HepG2 (cell line): ENCODE measurements at regions not wholly inside any gene's neighbourhood (a gene's known extent, or its start where the extent isn't known, plus 50 kb on each side); places are given as distances from the start of the nearest gene placed in this dataset.
A peak's percentile ranks its signal among the peaks of the same experiment; 100 is the strongest.

ENCODE experiments used
- ATAC-seq: fragments of 200-7000 bp; cut with Tn5 transposase; 3 replicates; pipeline ENCODE4 v1.9.1; 2020; ENCODE audit warnings: mild to moderate bottlenecking, moderate library complexity
- BruUV-seq: library from RNA; stranded (reverse); fragments of 400-500 nt; replicated peaks from 2 replicates; lab custom pipeline; 2021; lab: Mats Ljungman, UMichigan
- CTCF ChIA-PET: fragments of 300-600 bp; formaldehyde crosslinking; extraction: SDS; loops from one replicate; lab custom pipeline; 2021; ENCODE audit warnings: low total read pairs, inconsistent platforms, low intra/inter-chr PET ratio; lab: Yijun Ruan, JAX
- POLR2A ChIA-PET: fragments of 350-600 bp; sonication (Branson Sonifier 250); formaldehyde crosslinking; loops from one replicate; lab custom pipeline; 2020; ENCODE audit warnings: antibody characterized with exemption, inconsistent platforms; lab: Yijun Ruan, JAX
- DNase-seq: peaks from one replicate; pipeline ENCODE4 v3.0.0-alpha.2; 2015; ENCODE audit warnings: low spot score
- FAIRE-seq: peaks from 3 replicates; lab custom pipeline; 2011; peaks lifted over from hg19 to GRCh38; lab: Jason Lieb, UNC
- H2AFZ ChIP-seq: one replicate; pipeline ENCODE4 v1.6.1; 2011; ENCODE audit warnings: low read length, inconsistent platforms
- H3K27ac ChIP-seq: fragments of 300-600 bp; 3 replicates; pipeline ENCODE4 v1.8.0; 2011; ENCODE audit warnings: mixed run types, mild to moderate bottlenecking, mixed read lengths, low read length, inconsistent platforms; ENCODE audit not compliant: insufficient read depth; ENCODE audit errors: extremely low read length
- H3K27me3 ChIP-seq, 2 experiments: fragments of 200-600 bp in 1 of 2; 2 replicates in 1 of 2; 3 replicates in 1 of 2; pipeline versions ENCODE4 v1.6.0 to v1.8.0; 2011; ENCODE audit warnings: low read length in 2 of 2, mild to moderate bottlenecking in 2 of 2, moderate library complexity in 2 of 2, inconsistent platforms in 1 of 2; ENCODE audit not compliant: insufficient read depth in 2 of 2, control insufficient read depth in 1 of 2
- H3K36me3 ChIP-seq, 2 experiments: fragments of 200-600 bp in 1 of 2; replicated peaks in 1 of 2; 2 replicates in 1 of 2; 3 replicates in 1 of 2; pipeline versions ENCODE4 v1.5.1 to v1.8.0; 2011; ENCODE audit warnings: low read length in 2 of 2, inconsistent platforms in 1 of 2; ENCODE audit not compliant: insufficient read depth in 2 of 2, control insufficient read depth in 1 of 2
- H3K4me1 ChIP-seq: 2 replicates; pipeline ENCODE4 v1.5.1; 2012; ENCODE audit warnings: low read length, inconsistent platforms; ENCODE audit not compliant: insufficient read depth
- H3K4me2 ChIP-seq: 2 replicates; pipeline ENCODE4 v1.6.0; 2011; ENCODE audit warnings: low read depth, low read length, inconsistent platforms
- H3K4me3 ChIP-seq, 3 experiments: fragments of 200-600 bp in 1 of 3; sonication (generic), shearing (Covaris generic) in 1 of 3; replicated peaks in 1 of 3; 2 replicates each; pipeline ENCODE4 v1.5.1; 2011 to 2016; ENCODE audit warnings: low read length in 3 of 3, inconsistent platforms in 2 of 3, low read depth in 2 of 3, mild to moderate bottlenecking in 2 of 3, control low read depth in 1 of 3, mixed read lengths in 1 of 3; ENCODE audit not compliant: insufficient read depth in 1 of 3
- H3K79me2 ChIP-seq: one replicate; pipeline ENCODE4 v1.6.1; 2011; ENCODE audit warnings: low read length, inconsistent platforms; ENCODE audit not compliant: insufficient read depth
- H3K9ac ChIP-seq: 2 replicates; pipeline ENCODE4 v1.6.0; 2011; ENCODE audit warnings: mild to moderate bottlenecking, low read depth, low read length, inconsistent platforms; ENCODE audit not compliant: insufficient read depth
- H3K9me3 ChIP-seq: 2 replicates; pipeline ENCODE4 v1.5.1; 2012; ENCODE audit warnings: mild to moderate bottlenecking, low read length
- H4K20me1 ChIP-seq: 2 replicates; pipeline ENCODE4 v1.6.0; 2011; ENCODE audit warnings: inconsistent platforms, mild to moderate bottlenecking, low read length, moderate library complexity; ENCODE audit not compliant: insufficient read depth
- AKAP8 ChIP-seq: sonication (generic); formaldehyde crosslinking; IDR thresholded peaks from 2 replicates; pipeline ENCODE4 v1.5.1; 2020; ENCODE audit warnings: mild to moderate bottlenecking, missing genetic modification reagents
- ATF2 ChIP-seq: sonication (generic); formaldehyde crosslinking; IDR thresholded peaks from 2 replicates; pipeline ENCODE4 v1.4.0; 2020; ENCODE audit warnings: missing genetic modification reagents
- BCL6 ChIP-seq: IDR thresholded peaks from 2 replicates; pipeline ENCODE4 v1.6.1; 2016; ENCODE audit warnings: missing genetic modification reagents, missing compliant biosample characterization
- HNF4A ChIP-seq: sonication (generic); formaldehyde crosslinking; IDR thresholded peaks from 2 replicates; pipeline ENCODE4 v1.4.0; 2020; ENCODE audit warnings: missing genetic modification reagents
- HNF4G ChIP-seq, 2 experiments: sonication (generic) in 1 of 2; formaldehyde crosslinking in 1 of 2; IDR thresholded peaks; 2 replicates each; pipeline versions ENCODE4 v1.4.0 to v1.6.1; 2011 to 2020; ENCODE audit warnings: borderline replicate concordance in 2 of 2, low read depth in 2 of 2, mild to moderate bottlenecking in 2 of 2, low read length in 1 of 2, missing genetic modification reagents in 1 of 2, moderate library complexity in 1 of 2
- HNRNPL ChIP-seq: fragments of 200-400 bp; formaldehyde crosslinking; IDR thresholded peaks from 2 replicates; pipeline ENCODE4 v1.6.1; 2017; ENCODE audit warnings: mild to moderate bottlenecking, low read depth, low read length
- HNRNPLL ChIP-seq: fragments of 200-400 bp; formaldehyde crosslinking; IDR thresholded peaks from 2 replicates; pipeline ENCODE4 v1.6.1; 2017; ENCODE audit warnings: mild to moderate bottlenecking, low read depth, low read length; ENCODE audit not compliant: poor library complexity, severe bottlenecking
- HOXA3 ChIP-seq: sonication (generic); formaldehyde crosslinking; IDR thresholded peaks from 2 replicates; pipeline ENCODE4 v1.5.0; 2020; ENCODE audit warnings: missing genetic modification reagents
- NCOR1 ChIP-seq: fragments of 200-600 bp; sonication (generic); IDR thresholded peaks from 2 replicates; pipeline ENCODE4 v1.7.0; 2017; ENCODE audit warnings: antibody characterized with exemption, low read length, borderline replicate concordance
- NFKB2 ChIP-seq: sonication (generic); formaldehyde crosslinking; IDR thresholded peaks from 2 replicates; pipeline ENCODE4 v1.4.0; 2020; ENCODE audit warnings: missing genetic modification reagents, borderline replicate concordance
- PITX1 ChIP-seq: sonication (generic); formaldehyde crosslinking; IDR thresholded peaks from 2 replicates; pipeline ENCODE4 v1.5.1; 2020; ENCODE audit warnings: mild to moderate bottlenecking, missing genetic modification reagents
- SAFB2 ChIP-seq: sonication (generic); formaldehyde crosslinking; IDR thresholded peaks from 2 replicates; pipeline ENCODE4 v1.5.1; 2020; ENCODE audit warnings: missing genetic modification reagents, low read depth, mild to moderate bottlenecking, borderline replicate concordance
- SPEN ChIP-seq: sonication (generic); formaldehyde crosslinking; IDR thresholded peaks from 2 replicates; pipeline ENCODE4 v1.5.1; 2020; ENCODE audit warnings: low read depth, mild to moderate bottlenecking, missing genetic modification reagents
- ZBTB7A ChIP-seq: sonication (generic); formaldehyde crosslinking; IDR thresholded peaks from 2 replicates; pipeline ENCODE4 v1.8.0; 2022; ENCODE audit warnings: mild to moderate bottlenecking, missing genetic modification reagents
- ZFY ChIP-seq: sonication (generic); formaldehyde crosslinking; IDR thresholded peaks from 2 replicates; pipeline ENCODE4 v1.4.0; 2020; ENCODE audit warnings: missing genetic modification reagents
- ZNF687 ChIP-seq: sonication (generic); formaldehyde crosslinking; IDR thresholded peaks from 2 replicates; pipeline ENCODE4 v1.5.1; 2020; ENCODE audit warnings: mild to moderate bottlenecking, missing genetic modification reagents, moderate library complexity
- ZNF75D ChIP-seq: sonication (generic); formaldehyde crosslinking; IDR thresholded peaks from 2 replicates; pipeline ENCODE4 v1.8.1; 2023; ENCODE audit warnings: missing genetic modification reagents, mild to moderate bottlenecking, borderline replicate concordance
- WGBS: methylation state at CpG from one replicate; pipeline ENCODE4 v1.1.6; 2017; ENCODE audit warnings: low lambda C conversion rate; 5-methylcytosine and 5-hydroxymethylcytosine counted together
- in situ Hi-C: cut with HindIII; loops from 2 replicates; pipeline ENCODE4 v1.10.0; 2017; ENCODE audit warnings: low pct_unique_long_range_greater_than_20kb; ENCODE audit not compliant: extremely low pct_ligation_motif_present
- intact Hi-C: fragments of 100-400 bp; cut with micrococcal nuclease; formaldehyde crosslinking; loops from one replicate; pipeline ENCODE4 v1.10.0; 2022; ENCODE audit not compliant: unreplicated experiment

GRCh38 chr21:43329711-43330269 lies 97.1 kb downstream of the SIK1 start:
- Histone ChIP-seq H3K4me1 (peaks cover 51% of the 10 kb centered on the region), H3K36me3 (no peaks in the 10 kb centered on the region), H3K9ac (no peak overlapping the region), H3K9me3 (no peaks in the 10 kb centered on the region), H3K27me3 (peaks cover 0 to 46% of the 10 kb centered on the region in 2 experiments; a peak in 3 of 5 replicates), H3K27ac (no peak overlapping the region), H2AFZ (no peak overlapping the region), H3K4me2 (no peak overlapping the region; the same call in 1 of the 2 replicates), H3K4me3 (no peak overlapping the region; a peak in 1 of 6 replicates), H4K20me1 (no peaks in the 10 kb centered on the region), H3K79me2 (no peaks in the 10 kb centered on the region)
- BruUV-seq: no TSS peak
- CTCF ChIA-PET: no interaction called here
- FAIRE-seq (no peak), ATAC-seq (peak; percentile 46), DNase-seq (no peak)
- intact Hi-C loops: no loop called here
- POLR2A ChIA-PET: interaction anchor here (1.7 kb wide), 1 partner anchor 11 kb away, joined by 4 read pairs; no protein-coding TSS in a partner anchor
- WGBS: 51% methylated on average over 8 of the region's 18 CpGs
- peak; percentile 26; the same call in 1 of the 2 replicates for TF ChIP-seq ZNF687
- TF ChIP-seq HNRNPL: 0 out of 2 replicates have a peak, but pooled peaks have one; percentile 14
- TF ChIP-seq SPEN (CRISPR knock-in tag): peak; percentile 42; the same call in 1 of the 2 replicates
- TF ChIP-seq AKAP8 (CRISPR knock-in tag): no peak
- peak; percentile 79 for TF ChIP-seq HNF4A (CRISPR knock-in tag)
- TF ChIP-seq NCOR1: 0 out of 2 replicates have a peak, but pooled peaks have one; percentile 46
- TF ChIP-seq HNRNPLL: peak; percentile 20
- no peak for TF ChIP-seq ZNF75D
- TF ChIP-seq ZFY (CRISPR knock-in tag): 0 out of 2 replicates have a peak, but pooled peaks have one; percentile 22
- TF ChIP-seq NFKB2 (CRISPR knock-in tag): no peak
- TF ChIP-seq PITX1: peak; percentile 24; the same call in 1 of the 2 replicates
- peak; percentile 53 for TF ChIP-seq HNF4G (IDR thresholded peaks at IDR 0.05; ENCODE audit: borderline replicate concordance, low read depth, low read length)
- no peak for TF ChIP-seq HNF4G (CRISPR knock-in tag; IDR thresholded peaks at IDR 0.05; ENCODE audit: borderline replicate concordance, low read depth)
- no peak for TF ChIP-seq ATF2 (CRISPR knock-in tag)
- TF ChIP-seq HOXA3: 0 out of 2 replicates have a peak, but pooled peaks have one; percentile 15
- TF ChIP-seq BCL6: 0 out of 2 replicates have a peak, but pooled peaks have one; percentile 19
- 0 out of 2 replicates have a peak, but pooled peaks have one; percentile 26 for TF ChIP-seq SAFB2 (CRISPR knock-in tag)
- 0 out of 2 replicates have a peak, but pooled peaks have one; percentile 21 for TF ChIP-seq ZBTB7A (CRISPR knock-in tag)
- in situ Hi-C loops: loop anchor here (5.0 kb wide), 1 partner anchor 42 kb away; no protein-coding TSS in a partner anchor
